ENCODE measurements at regions not wholly inside any gene's neighbourhood (a gene's known extent, or its start where the extent isn't known, plus 50 kb on each side); places are given as distances from the start of the nearest gene placed in this dataset.

GRCh38 chr1:222129041-222129440 is 387.2 kb upstream of the DUSP10 start:
- TF ChIP-seq CTCF (IDR thresholded peaks at IDR 0.05; ENCODE audit: low read depth, low read length), result no peak
- TF ChIP-seq EZH2phosphoT487 (IDR thresholded peaks at IDR 0.05; ENCODE audit: low read depth), result no peak
